HG03139 (cell line): ENCODE measurements at regions not wholly inside any gene's neighbourhood (a gene's known extent, or its start where the extent isn't known, plus 50 kb on each side); places are given as distances from the start of the nearest gene placed in this dataset.

ENCODE experiments used
- ATAC-seq: cut with Tn5 transposase; IDR thresholded peaks from one replicate; pipeline ENCODE4 v1.9.1; 2021; ENCODE audit not compliant: unreplicated experiment

DNA sequence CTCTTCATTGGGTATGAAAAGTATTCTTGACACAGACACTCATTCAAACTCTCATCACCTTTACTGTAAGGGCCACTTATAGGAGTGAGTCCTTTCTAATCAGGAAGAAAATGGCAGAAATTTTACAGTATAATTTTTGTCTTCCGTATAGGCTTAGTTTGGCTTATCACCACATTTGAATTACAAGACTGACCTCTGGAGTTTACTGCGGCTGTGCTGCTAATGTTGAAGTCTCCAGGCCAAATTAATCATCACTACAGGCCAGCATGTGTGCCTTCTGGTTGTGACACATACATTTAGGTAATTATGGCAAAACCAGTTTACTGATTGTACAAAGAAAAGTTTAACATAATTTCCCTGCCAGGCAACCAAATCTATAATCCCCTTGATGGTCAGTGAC lies 753.6 kb upstream of the GCFC2 start:
- no peak for ATAC-seq

DNA sequence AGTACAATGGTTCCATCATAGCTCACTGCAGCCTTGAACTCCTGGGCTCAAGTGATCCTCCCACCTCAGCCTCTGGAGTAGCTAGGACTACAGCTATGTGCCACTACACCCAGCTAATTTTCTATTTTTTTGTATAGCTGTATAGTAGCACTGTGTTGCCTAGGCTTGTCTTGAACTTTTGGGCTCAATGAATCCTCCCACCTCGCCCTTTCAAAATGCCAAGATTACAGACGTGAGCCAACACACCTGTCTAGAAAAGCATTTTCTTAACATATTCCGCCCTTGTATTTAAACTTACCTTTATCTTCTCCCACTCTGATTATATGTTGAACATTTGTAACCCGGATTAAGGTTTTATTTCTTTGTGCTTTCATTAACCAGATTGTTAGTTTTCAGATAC lies 750.7 kb upstream of the GCFC2 start:
- ATAC-seq: no peak

DNA sequence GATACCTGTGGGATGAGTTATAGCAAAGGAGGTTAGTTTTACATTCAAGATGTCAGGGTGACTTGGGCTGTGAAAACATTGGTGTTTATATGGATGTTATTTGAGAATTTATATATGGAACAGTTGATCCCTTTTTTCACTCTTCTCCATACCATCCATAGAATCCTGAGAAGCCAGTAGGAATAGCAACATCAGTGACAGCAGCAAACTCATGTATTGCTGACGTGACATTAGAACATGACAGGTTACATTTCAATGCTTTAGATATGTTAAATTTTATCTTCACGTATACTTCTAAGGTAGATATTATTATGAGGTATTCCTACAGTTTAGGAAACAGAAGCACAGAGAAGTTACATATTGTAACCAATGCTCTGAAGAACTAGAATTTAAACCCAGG lies 745.2 kb upstream of the GCFC2 start:
- no peak for ATAC-seq

DNA sequence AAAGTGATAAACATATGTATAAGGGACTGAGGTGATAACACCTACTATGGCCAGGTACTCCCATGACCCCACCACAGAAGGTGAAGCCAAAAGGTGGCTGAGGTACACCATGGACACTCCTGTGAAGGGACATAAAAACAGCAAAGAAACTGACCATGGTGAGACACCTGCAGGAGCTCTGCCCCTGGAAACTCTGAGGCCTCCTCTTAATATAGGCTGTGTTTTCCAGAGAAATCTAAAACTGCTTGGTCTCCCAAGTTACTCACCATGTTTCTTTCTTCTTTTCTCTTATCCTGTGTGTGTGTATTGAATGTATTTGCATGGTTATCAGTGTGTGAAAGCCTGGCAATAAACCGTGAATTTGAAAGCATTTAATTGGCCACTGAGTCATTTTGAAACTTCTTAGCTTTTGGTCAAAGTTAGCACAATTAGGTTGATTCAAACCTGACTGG lies 739.3 kb upstream of the GCFC2 start:
- ATAC-seq: no peak

DNA sequence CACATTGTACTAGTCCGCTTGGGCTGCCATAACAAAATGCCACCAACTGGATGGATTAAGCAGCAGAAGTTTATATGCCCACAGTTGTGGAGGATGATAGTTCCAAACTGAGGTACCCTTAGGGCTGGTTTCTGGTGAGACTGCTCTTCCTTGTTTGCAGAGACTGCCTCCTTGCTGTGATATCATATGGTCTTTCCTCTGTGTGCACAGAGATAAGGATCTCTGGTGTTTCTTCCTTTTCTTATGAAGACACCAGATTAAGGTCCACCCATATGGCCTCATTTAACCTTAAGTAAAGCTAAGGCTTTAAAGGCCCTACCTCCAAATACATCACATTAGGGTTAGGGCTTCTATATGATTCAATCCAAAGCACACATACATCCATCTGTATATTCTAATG lies 738.2 kb upstream of the GCFC2 start:
- no peak for ATAC-seq

DNA sequence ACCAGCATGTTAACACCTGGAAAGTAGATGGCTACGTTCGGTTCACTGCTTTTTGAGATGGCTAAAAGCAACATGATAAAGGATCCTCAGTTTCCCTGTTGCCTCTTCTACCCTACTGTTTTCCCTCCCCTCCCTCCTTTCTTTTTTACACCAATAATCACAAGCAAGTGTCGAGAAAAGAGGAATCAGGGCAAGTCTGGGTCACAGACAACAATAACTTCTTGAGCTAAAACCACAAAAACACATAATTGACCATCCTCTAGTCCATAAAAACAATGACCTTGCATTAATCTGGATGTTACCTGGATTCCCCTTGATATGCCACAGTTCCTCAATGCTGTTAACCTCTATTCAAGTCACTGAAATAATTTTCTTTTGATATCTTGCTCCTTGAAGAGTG lies 736.6 kb upstream of the GCFC2 start:
- ATAC-seq: no peak

DNA sequence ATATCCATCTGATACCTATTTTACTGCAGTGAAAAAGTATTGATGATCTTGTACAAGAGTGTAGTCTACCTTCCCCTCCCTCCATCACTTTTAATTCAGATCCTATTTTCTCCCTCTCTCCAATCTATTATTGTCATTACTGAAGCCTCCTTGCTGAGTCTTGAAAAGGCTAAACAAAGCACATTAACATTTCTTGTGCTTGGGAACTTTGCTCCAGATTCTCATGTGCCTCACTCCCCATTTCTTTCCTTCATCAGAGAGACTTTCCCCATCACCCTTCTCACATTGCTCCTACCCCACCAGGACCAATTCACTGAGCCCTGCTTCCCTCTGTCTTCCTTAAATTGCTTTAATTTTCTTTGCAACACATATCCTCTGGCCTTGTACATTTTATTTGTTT lies 736.2 kb upstream of the GCFC2 start:
- no peak for ATAC-seq

DNA sequence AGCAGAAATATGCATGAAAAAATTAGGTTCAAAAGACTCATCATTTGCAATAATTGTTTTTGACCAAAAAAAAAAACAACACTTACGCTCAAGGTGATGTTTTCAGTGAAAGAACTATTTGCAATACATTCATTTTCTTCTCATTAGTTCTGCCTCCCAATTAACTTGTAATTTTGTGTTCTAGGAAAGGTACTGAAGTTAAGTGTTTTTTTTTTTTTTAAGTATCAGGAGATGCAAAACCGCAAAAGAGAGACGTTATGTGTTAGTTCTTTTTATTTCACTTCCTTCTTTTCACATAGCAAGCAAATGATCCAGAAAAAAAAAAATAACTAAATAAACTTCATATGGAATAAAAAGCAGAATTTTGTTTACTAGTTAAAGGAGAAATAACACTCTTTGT lies 735.2 kb upstream of the GCFC2 start:
- ATAC-seq: no peak

DNA sequence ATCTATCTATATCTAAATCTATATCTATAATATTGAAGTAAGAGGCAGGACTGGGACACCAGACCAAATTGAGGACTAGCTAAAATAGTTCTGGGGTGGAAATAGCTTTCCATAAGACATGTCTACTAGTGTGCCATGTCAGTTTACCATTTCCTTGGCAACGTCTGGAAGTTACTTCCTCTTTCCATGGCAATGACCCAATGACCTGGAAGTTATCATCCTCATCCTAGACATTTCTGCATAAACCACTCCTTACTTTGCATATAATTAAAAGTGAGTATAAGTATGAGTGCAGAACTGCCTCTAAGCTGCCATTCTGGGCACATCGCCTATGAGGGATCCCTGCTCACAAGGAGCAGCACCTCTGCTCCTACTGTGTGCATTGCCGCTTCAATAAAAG lies 734.0 kb upstream of the GCFC2 start:
- ATAC-seq: no peak

DNA sequence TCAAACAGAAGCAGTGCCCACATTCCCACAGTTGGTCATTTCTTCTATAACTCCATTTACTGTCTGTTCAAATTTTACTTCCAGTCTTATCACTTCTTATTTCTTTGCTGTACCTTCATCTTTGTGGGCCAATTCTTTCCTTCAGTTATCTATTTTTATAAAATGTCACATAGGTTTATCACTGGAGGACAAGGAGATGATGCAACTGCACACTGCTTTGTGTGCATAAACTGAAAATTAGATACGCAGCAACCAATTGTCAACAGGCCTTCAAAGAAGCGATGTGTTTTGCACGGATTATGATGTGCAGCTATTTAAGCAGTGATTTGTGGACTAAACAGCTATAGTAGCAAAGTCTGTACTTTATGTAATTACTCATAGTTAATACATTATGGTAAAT lies 726.8 kb upstream of the GCFC2 start:
- ATAC-seq: no peak

DNA sequence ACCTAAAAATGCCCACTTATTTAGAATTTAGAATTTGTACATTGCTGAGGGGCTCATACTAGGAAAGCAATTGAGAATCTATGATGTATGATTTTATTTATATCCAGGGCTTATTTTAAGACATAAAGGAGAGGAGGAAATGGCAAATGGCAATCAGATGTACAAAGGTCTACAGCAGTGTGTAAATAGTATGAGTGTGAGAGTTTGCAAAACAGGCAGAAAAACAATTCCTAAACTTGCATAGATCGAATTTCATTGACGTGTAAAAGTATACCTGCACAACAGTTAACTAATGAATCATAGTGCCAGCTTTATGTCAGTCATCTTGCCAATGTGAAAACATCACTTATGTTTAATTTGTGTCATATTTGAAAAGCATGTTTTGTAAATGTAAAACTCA lies 718.7 kb upstream of the GCFC2 start:
- ATAC-seq: no peak

DNA sequence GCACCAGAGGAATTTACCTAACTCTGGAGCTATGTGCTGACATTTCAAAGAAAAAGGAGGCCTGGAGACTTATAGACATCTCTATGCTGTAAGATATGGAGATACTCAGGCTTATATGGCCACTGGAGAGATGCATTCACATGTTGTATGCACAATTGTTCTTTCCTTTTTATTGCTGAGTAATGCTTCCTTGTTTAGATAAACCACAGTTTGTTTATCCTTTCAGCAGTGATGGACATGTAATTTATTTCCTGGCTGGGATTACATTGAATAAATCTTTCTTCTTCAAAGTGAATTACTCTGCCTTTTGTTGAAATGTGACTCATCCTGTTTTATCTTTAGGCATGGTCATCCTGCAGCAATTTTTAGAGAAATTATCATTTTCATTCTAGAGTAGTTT lies 716.7 kb upstream of the GCFC2 start:
- ATAC-seq: no peak

DNA sequence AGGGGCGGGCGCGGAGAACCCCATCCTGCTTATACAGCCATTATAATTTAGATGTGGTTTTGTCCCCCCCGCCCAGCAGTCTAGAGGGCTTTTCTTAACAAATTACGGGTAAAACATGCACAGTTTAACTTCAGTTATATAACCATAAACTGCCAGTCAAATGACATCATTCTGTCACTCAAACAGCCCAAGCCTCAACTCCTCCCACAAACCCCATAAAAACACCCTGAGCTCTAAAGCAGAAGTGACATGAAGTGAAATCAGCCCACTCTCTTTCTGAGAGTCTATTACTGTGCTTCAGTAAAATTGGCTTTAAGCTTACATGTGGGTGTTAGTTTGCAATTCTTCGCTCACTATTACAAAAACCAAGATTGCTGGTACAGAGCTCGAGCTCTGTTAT lies 705.1 kb upstream of the GCFC2 start:
- ATAC-seq: no peak

DNA sequence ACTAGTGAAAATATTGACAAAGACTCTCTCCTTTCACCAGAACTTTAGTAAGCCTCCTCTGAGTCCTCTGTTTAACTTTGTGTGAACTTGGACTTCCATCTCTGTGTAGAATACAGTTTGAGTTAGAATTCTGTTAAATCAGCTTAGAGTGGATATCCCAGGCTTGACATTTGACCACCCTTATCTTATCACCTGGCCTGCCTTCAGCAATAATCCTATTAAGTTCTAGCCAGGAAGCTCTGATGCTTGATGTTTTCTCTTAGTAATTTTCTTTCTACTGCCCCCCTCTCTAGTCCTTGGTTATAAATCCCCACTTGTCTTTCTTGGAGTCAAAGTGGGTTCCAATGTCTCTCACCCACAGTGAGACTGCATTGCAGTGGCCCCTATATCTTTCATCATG lies 702.7 kb upstream of the GCFC2 start:
- ATAC-seq: no peak

DNA sequence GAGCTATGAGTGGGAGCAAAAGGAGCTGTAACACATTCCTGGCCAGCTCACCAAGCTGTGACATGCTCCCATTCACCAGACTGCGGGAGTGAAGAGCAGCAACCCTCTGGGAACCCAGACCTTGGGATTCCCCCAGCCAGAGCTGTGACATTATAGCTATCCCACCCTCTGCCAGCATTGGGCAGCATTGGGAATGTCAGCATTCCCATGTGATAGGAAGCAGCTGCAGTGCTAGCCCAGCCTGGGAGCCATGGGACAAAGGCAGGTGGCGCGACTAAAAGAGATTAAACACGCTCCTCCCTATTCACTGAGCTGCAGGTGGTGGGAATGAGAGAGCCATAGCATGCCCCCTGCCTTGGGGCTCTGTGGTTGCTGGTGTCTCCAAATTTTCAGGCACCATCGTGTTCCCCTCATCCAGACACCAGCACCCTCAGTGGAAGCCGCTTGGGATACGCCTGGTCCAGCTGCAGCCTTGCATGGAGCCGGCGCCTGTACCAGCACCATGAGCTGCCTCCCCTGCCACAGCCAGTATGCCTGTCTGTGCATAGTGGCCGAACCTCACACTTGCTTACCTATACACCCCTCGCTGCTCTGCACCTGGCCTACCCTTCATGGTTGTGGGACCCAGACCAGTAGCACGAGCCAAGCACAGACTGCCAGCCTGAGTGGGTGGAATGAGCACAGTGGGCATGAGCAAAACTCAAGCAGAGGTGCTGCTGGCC lies 695.6 kb upstream of the GCFC2 start:
- ATAC-seq: no peak

DNA sequence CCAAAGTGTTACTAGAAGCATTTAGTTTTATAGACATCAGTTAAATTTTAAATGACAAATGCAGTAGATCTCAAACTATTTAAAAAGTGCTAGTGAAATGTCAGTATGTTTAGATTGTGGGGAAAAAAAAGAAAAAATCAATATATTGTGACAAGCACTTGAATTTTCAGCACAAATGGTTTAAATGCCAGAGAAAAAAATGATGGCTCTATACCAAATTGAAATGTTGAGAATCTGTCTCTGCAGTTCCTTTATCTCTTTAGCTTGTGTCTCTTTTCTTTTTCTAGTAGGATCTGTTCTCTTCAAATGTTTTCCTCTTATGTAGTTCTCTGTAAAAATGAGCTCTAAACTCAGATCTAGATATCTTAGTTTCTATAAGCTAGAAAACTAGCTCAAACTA lies 682.6 kb upstream of the GCFC2 start:
- ATAC-seq: no peak

DNA sequence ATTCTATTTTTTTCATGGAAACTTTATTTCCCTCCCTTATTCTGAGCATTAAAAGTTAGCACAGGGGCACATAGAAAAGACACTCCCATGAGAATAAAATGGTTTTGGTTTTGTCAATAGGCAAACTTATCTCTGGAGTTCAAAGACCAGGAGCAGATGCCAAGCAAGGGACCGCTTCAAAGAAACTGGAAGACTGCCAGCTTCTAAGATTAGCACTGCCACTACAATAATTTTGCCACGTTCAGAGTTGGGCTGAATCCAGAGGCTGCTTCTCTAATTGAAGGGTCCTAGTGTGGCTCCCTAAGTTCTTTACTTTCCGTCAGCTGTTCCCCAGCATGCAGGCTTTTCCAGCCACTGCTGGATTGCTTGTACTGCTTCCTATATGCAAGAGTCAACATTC lies 681.0 kb upstream of the GCFC2 start:
- ATAC-seq: no peak

DNA sequence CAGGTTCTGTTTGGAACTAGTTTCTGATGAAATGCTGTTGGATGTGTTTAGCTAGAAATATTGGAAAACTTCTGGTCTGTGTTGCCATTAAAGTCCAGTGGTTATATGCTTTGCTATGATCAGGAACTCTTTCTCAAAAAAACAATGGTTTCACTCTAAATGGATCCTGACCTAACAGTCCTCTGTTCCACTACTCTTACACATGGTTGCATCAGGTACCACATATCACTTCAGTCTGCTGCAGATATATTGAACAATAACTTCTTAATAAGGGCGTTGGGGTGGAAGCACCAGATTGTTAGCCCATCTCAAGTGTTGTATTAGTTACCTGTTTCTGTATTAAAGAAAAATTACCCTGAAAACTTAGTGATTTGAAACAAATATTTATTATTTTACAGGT lies 676.6 kb upstream of the GCFC2 start:
- ATAC-seq: no peak

DNA sequence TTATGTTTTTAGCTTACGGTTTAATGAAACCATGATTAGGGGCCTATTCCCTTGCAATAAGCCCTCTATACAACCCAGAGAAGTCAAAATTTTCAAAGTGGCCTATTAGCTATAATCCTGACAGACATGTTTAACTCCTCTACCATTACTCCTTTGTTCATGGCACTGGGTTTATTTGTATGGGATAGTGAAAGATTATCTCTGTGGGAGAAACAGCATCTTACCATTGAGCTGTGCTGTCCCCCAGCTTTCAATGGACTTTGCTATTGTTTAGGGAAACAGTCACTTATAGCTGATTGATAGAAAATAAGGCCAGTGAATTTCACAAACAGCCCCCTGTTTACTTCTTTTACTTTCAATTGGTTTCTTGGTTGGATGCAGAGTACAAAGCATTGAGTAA lies 675.2 kb upstream of the GCFC2 start:
- no peak for ATAC-seq

DNA sequence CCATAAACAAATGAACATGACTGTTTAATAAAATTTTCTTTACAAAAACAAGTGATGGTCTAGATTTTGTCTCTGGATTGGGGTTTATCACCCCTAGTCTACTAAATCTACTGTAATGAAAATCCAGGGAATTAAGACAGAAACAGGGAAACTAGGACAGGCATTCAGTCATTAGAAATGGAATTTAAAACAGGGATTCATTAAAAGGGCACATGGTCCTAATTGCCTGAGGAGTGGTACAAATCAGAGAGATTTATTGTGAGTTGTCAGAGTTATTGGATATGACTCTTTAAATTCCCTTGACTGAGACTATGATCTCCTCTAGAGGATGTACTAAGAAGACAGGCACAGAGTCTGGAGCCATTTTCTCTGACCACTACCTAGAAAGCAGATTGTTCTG lies 670.9 kb upstream of the GCFC2 start:
- ATAC-seq: no peak

DNA sequence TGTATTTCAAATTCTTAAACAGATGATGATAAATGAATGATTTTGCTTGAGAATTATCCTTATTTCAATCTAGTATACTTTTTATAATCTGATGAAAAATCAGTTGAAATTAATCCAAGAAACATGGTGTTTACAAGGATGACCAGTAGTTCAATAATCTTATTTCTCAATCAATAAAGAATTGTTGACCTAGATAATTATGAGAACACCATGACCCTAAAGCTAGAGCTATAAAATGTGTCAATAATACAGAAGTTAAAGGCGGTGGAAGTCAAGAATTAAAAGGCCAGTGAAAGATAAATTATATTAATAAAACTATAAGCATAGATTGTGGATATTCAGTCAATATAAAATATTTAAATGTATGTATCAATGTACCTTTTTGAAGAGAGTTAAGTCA lies 667.4 kb upstream of the GCFC2 start:
- ATAC-seq: no peak

DNA sequence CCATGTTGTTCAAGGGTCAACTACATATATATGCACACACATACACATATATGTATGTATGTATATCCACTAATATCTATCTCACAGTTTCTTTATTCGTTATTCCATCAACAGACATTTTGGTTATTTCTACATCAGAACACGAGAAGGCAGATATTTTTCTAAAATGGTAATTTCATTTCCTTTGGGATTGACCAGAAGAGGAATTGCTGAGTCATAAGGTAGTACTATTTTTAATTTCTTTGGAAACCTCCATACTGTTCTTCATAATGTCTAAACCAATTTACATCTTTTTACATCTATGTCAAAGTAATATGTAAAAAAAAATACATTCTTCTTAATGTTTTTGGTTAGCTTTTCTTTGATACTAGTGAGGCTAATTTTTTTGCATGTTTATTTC lies 630.7 kb upstream of the GCFC2 start:
- ATAC-seq: no peak

DNA sequence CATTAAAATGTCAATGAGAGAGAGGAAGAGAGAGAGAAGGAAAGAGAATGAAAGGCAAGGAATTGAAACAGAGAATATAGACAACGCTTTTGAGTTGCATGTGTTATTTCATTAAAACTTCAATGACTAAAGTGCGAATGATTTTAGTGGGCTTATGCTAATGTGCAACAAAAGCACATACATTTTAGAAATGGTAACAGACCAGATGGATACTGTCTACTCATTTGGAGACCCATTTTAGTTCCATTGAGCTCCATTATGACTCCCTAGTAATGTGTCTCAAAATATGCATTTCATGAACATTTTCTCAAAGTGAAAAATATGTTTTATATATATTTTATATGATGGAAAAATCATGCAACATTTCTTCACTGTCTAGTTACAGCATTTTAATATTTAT lies 622.2 kb upstream of the GCFC2 start:
- ATAC-seq: no peak

DNA sequence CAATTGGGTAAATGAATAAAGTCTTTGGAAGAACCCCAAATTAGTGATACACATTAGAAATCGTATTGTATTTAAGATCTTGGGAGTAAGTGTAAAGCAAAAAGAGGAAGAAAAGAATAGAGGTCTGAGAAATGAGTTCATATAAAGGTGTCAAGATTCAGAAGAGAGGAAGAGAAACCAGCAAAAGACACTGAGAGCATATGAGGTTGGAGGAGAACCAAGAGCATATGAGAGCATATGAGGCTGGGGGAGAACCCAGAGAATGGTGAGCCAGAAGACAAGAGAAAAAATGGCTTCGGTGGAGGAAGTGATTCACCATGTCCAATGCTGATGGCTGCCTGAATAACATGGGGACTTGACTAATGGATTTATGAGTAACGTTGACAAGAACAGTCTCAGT lies 620.1 kb upstream of the GCFC2 start:
- no peak for ATAC-seq
